PC-3 (cell line): ENCODE measurements at regions not wholly inside any gene's neighbourhood (a gene's known extent, or its start where the extent isn't known, plus 50 kb on each side); places are given as distances from the start of the nearest gene placed in this dataset.

Experiments used
- CTCF ChIP-seq: fragments of 300-600 bp; sonication (generic); conservative IDR thresholded peaks from 2 replicates; pipeline ENCODE4 v1.5.1; 2017; ENCODE audit warnings: antibody characterized with exemption, low read depth, mild to moderate bottlenecking, low read length
- EZH2 ChIP-seq: fragments of 300-600 bp; sonication (generic); IDR thresholded peaks from one replicate; pipeline ENCODE4 v1.6.1; 2017; ENCODE audit warnings: antibody characterized with exemption, mild to moderate bottlenecking, low read length; ENCODE audit not compliant: unreplicated experiment

- TF ChIP-seq CTCF: no peak
- no peak for TF ChIP-seq EZH2
These were observed 98.3 kb upstream of the MYOCD start for GRCh38 chr17:12567077-12568053.
